ENCODE measurements at regions not wholly inside any gene's neighbourhood (a gene's known extent, or its start where the extent isn't known, plus 50 kb on each side); places are given as distances from the start of the nearest gene placed in this dataset.

DNA sequence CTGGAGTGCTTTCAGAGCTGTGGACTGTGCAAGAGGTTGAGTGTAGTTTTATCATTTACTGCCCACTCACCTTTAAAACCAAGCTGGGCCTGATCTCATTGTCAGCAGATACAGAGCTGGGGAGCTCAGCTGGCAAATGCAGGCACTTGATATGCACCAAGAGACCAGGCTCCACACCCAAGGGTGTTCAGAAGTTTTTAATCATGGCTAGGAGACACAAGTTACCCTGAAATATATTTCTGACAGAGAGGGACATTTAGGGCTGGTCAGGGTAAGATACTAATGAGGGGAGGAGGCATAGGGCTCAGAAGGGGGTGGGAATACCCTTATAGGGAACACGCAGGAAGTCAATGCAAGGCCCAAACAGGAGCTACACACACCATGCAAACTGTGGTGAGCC, 153.7 kb downstream of the ELAVL4 start:
- intact Hi-C loops (cut with DNase I, micrococcal nuclease): no loop called here
- Mint-ChIP-seq H3K27me3 (no peaks in the 10 kb centered on the region), H3K4me3 (no peak overlapping the region), H3K36me3 (ENCODE audit: low read depth) (no peaks in the 10 kb centered on the region), H3K4me1 (ENCODE audit: low read depth) (no peaks in the 10 kb centered on the region), H3K9me3 (no peaks in the 10 kb centered on the region), H3K27ac (no peak overlapping the region)
- H3K27ac ChIP-seq (ENCODE audit: low read depth in 1 of 2, low read length in 2 of 2): no peak overlapping the region
- H3K4me3 ChIP-seq (ENCODE audit: low read length): no peak overlapping the region
- peaks cover 0 to 2% of the 10 kb centered on the region in 2 experiments for H3K27me3 ChIP-seq (ENCODE audit: control insufficient read depth in 1 of 2, insufficient read depth in 2 of 2, low read length in 2 of 2)
- POLR2A ChIA-PET: no interaction called here
- no peaks in the 10 kb centered on the region for H3K4me1 ChIP-seq (ENCODE audit: insufficient read depth, low read length)
- no peak for DNase-seq
- no peak for ATAC-seq (ENCODE audit: poor library complexity)
- CTCF ChIA-PET: no interaction called here
- H3K36me3 ChIP-seq (ENCODE audit: insufficient read depth, low read length): no peaks in the 10 kb centered on the region
- TF ChIP-seq, protein P1, sequence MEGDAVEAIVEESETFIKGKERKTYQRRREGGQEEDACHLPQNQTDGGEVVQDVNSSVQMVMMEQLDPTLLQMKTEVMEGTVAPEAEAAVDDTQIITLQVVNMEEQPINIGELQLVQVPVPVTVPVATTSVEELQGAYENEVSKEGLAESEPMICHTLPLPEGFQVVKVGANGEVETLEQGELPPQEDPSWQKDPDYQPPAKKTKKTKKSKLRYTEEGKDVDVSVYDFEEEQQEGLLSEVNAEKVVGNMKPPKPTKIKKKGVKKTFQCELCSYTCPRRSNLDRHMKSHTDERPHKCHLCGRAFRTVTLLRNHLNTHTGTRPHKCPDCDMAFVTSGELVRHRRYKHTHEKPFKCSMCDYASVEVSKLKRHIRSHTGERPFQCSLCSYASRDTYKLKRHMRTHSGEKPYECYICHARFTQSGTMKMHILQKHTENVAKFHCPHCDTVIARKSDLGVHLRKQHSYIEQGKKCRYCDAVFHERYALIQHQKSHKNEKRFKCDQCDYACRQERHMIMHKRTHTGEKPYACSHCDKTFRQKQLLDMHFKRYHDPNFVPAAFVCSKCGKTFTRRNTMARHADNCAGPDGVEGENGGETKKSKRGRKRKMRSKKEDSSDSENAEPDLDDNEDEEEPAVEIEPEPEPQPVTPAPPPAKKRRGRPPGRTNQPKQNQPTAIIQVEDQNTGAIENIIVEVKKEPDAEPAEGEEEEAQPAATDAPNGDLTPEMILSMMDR (IDR thresholded peaks at IDR 0.05): no peak
- H3K9me3 ChIP-seq (ENCODE audit: control insufficient read depth in 1 of 2, insufficient read depth in 1 of 2, low read length in 2 of 2): no peaks in the 10 kb centered on the region

DNA sequence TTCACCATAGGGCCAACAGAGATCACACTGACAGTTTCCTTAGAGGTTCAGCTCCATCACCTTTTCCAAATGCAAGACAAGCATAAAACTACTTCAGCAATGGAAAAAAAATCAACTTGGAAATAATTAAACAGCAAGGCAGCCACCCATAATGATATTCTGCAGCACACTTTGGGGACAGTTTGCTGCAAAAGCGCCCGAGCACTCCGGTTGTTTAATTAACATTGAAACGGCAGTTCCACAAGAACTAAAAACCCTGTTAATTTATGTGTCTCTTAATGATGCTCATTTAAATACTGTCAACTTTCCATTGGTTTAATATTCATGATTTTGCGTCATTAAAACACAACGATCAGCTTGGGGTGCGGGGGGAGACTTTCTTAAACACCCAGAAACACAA, 153.2 kb downstream of the ELAVL4 start:
- TF ChIP-seq, protein P1 (IDR thresholded peaks at IDR 0.05): no peak
- H3K27ac Mint-ChIP-seq: no peak overlapping the region
- no peaks in the 10 kb centered on the region for H3K36me3 ChIP-seq (ENCODE audit: insufficient read depth, low read length)
- H3K9me3 Mint-ChIP-seq: no peaks in the 10 kb centered on the region
- no peak for DNase-seq
- no peak for ATAC-seq (ENCODE audit: poor library complexity)
- H3K4me1 Mint-ChIP-seq (ENCODE audit: low read depth): no peaks in the 10 kb centered on the region
- H3K36me3 Mint-ChIP-seq (ENCODE audit: low read depth): no peaks in the 10 kb centered on the region
- CTCF ChIA-PET: no interaction called here
- H3K27ac ChIP-seq (ENCODE audit: low read depth in 1 of 2, low read length in 2 of 2): no peak overlapping the region
- peaks cover 0 to 2% of the 10 kb centered on the region in 2 experiments for H3K27me3 ChIP-seq (ENCODE audit: control insufficient read depth in 1 of 2, insufficient read depth in 2 of 2, low read length in 2 of 2)
- no peaks in the 10 kb centered on the region for H3K9me3 ChIP-seq (ENCODE audit: control insufficient read depth in 1 of 2, insufficient read depth in 1 of 2, low read length in 2 of 2)
- no peaks in the 10 kb centered on the region for H3K27me3 Mint-ChIP-seq
- intact Hi-C loops (cut with DNase I, micrococcal nuclease): no loop called here
- POLR2A ChIA-PET: no interaction called here
- no peak overlapping the region for H3K4me3 Mint-ChIP-seq
- no peaks in the 10 kb centered on the region for H3K4me1 ChIP-seq (ENCODE audit: insufficient read depth, low read length)
- no peak overlapping the region for H3K4me3 ChIP-seq (ENCODE audit: low read length)

DNA sequence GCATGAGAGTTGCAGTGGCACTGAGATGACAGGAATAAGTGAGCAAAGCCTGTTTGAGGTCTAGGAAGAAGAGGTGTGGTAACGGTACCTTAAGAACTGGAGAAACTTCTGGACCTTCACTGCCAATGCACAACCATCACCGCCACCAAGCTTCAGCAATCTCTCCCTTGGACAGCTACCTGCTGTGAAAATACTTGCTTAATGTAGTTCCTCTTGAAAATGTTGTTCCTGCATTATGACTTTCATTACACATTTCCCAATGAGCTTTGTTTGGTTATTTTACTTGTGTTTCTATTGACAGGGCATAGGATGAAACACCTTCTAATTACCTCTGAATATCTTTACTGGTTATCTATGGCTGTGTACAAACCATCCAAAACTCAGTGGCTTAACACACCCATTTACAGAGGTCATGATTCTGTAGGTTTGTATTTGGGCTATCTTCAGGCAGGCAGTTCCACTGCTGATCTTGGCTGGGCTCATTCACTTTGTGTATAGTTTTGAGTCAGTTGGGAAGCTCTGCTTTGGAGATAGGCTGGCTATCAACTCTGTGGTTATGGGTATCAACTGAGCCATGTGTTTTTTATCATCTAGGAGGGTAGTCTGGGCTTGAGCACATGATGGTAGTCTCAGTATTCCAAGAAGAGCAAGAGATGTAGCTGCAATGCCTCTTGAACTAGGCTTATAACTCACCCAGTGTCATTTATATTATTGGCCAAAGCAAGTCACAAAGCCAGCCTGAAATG, 149.4 kb downstream of the ELAVL4 start:
- Mint-ChIP-seq H3K9me3 (no peaks in the 10 kb centered on the region), H3K27ac (no peak overlapping the region), H3K27me3 (peaks cover 7% of the 10 kb centered on the region), H3K4me3 (no peak overlapping the region), H3K4me1 (ENCODE audit: low read depth) (no peaks in the 10 kb centered on the region), H3K36me3 (ENCODE audit: low read depth) (no peaks in the 10 kb centered on the region)
- Histone ChIP-seq H3K9me3 (ENCODE audit: control insufficient read depth in 1 of 2, insufficient read depth in 1 of 2, low read length in 2 of 2) (no peaks in the 10 kb centered on the region), H3K4me3 (ENCODE audit: low read length) (no peak overlapping the region), H3K27me3 (ENCODE audit: control insufficient read depth in 1 of 2, insufficient read depth in 2 of 2, low read length in 2 of 2) (peaks cover 0 to 2% of the 10 kb centered on the region in 2 experiments), H3K36me3 (ENCODE audit: insufficient read depth, low read length) (no peaks in the 10 kb centered on the region), H3K27ac (ENCODE audit: low read depth in 1 of 2, low read length in 2 of 2) (no peak overlapping the region), H3K4me1 (ENCODE audit: insufficient read depth, low read length) (no peaks in the 10 kb centered on the region)
- CTCF ChIA-PET: no interaction called here
- POLR2A ChIA-PET: no interaction called here
- intact Hi-C loops (cut with DNase I, micrococcal nuclease): no loop called here
- DNase-seq: no peak
- ATAC-seq (ENCODE audit: poor library complexity): no peak
- TF ChIP-seq, protein P1 (IDR thresholded peaks at IDR 0.05): no peak

Measured in CD4-positive, alpha-beta T cell (primary cell).